ENCODE measurements at regions not wholly inside any gene's neighbourhood (a gene's known extent, or its start where the extent isn't known, plus 50 kb on each side); places are given as distances from the start of the nearest gene placed in this dataset.

DNA sequence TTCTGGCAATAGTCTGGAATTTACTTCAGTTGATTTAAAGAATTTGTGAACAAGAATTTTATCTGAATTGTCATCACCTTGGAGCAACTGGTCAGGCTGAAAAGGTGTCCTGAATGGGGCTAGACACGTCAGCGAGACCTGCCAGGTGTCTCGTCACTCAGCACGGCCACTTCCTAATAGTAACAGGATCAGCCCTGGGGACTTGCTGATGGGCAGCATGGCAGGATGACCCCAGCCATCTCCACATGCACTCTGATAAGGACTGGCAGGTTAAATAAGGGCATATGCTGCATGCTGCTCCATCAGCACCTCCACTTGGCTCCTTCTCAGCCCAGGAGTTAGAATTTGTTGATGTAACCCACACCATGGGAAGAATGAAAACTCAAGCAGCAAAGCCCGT, 224.2 kb downstream of the FOXO1 start:
- H3K4me3 ChIP-seq (ENCODE audit: low read depth, low read length): no peak overlapping the region
- no peak for DNase-seq (ENCODE audit: low read depth)
- TF ChIP-seq, protein P1, sequence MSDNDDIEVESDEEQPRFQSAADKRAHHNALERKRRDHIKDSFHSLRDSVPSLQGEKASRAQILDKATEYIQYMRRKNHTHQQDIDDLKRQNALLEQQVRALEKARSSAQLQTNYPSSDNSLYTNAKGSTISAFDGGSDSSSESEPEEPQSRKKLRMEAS (IDR thresholded peaks at IDR 0.05; ENCODE audit: low read depth, low read length): no peak

DNA sequence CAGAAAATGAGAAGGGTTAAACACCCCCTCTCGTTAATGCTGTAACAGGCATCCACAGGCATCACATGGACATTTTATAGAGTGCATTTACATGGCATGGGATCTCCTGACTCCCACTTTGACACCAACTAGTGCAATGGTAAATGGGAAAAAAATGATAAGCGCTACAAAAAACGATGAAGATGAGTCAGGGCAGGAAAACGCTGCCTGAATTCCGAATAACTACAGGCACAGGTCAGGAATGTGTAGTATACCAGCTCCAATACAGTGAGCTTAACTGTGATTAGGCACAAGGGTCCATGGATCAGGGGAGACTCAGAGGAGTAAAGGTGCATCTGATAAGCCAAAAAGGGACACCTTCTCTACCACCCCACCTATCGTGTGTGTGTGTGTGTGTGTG, 223.6 kb downstream of the FOXO1 start:
- H3K4me3 ChIP-seq (ENCODE audit: low read depth, low read length): no peak overlapping the region
- TF ChIP-seq, protein P2, sequence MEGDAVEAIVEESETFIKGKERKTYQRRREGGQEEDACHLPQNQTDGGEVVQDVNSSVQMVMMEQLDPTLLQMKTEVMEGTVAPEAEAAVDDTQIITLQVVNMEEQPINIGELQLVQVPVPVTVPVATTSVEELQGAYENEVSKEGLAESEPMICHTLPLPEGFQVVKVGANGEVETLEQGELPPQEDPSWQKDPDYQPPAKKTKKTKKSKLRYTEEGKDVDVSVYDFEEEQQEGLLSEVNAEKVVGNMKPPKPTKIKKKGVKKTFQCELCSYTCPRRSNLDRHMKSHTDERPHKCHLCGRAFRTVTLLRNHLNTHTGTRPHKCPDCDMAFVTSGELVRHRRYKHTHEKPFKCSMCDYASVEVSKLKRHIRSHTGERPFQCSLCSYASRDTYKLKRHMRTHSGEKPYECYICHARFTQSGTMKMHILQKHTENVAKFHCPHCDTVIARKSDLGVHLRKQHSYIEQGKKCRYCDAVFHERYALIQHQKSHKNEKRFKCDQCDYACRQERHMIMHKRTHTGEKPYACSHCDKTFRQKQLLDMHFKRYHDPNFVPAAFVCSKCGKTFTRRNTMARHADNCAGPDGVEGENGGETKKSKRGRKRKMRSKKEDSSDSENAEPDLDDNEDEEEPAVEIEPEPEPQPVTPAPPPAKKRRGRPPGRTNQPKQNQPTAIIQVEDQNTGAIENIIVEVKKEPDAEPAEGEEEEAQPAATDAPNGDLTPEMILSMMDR (IDR thresholded peaks at IDR 0.05; ENCODE audit: low read depth, low read length): no peak
- TF ChIP-seq, protein P1 (IDR thresholded peaks at IDR 0.05; ENCODE audit: low read depth, low read length): no peak
- TF ChIP-seq MYC (IDR thresholded peaks at IDR 0.05; ENCODE audit: low read depth, low read length) (no peak), POLR2A (IDR thresholded peaks at IDR 0.05; ENCODE audit: extremely low read depth, insufficient read length) (no peak)
- DNase-seq (ENCODE audit: low read depth): no peak

DNA sequence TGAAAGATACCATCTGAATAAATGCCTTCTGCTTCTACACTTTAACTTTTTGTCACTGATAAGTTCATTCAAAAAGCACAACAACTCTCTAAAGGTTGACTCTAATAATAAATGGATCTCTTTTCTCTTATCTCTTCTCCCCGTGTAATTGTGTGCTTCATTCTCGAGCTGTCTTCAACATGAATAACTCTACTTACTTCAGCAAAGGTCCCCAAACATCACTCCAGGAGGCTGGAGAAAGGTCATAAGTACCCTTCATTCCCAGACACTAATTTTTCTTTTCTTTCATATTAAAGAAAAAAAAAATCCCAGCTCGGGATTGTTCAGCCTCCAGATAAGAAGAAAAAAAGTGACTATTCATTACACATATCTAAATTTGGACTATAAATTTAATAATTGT, 222.2 kb downstream of the FOXO1 start:
- no peak for DNase-seq (ENCODE audit: low read depth)
- H3K4me3 ChIP-seq (ENCODE audit: low read depth, low read length): no peak overlapping the region
- TF ChIP-seq MYC (IDR thresholded peaks at IDR 0.05; ENCODE audit: low read depth, low read length) (no peak), POLR2A (IDR thresholded peaks at IDR 0.05; ENCODE audit: extremely low read depth, insufficient read length) (no peak)
- TF ChIP-seq, protein P2 (IDR thresholded peaks at IDR 0.05; ENCODE audit: low read depth, low read length): no peak
- TF ChIP-seq, protein P1 (IDR thresholded peaks at IDR 0.05; ENCODE audit: low read depth, low read length): no peak

DNA sequence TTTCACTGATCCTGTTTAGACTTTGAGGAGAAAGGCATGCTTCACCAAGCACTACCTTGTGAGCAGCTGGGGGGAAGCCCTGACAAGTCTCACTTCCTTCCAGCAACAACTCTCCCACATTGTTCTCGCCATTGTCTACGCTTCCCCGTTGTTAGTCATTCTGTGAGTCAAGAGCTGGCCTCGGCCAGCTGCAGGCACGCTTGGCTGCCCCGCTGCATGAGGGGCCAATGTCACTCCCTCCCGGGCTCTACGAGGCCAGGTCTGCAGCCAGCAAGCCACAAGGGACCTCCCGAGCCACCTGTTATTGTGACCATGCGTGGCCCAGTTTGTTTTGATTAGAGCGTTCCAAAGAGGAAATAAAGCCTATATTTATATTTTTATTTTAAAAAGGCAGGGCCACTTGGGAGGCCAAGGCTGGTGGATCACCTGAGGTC, 220.9 kb downstream of the FOXO1 start:
- TF ChIP-seq, protein P1 (IDR thresholded peaks at IDR 0.05; ENCODE audit: low read depth, low read length): peak; percentile 72
- TF ChIP-seq, protein P2 (IDR thresholded peaks at IDR 0.05; ENCODE audit: low read depth, low read length): no peak
- TF ChIP-seq MYC (IDR thresholded peaks at IDR 0.05; ENCODE audit: low read depth, low read length): peak; percentile 44; the same call in 1 of the 2 replicates
- no peak overlapping the region for H3K4me3 ChIP-seq (ENCODE audit: low read depth, low read length)
- peak; percentile 85 for DNase-seq (ENCODE audit: low read depth)

DNA sequence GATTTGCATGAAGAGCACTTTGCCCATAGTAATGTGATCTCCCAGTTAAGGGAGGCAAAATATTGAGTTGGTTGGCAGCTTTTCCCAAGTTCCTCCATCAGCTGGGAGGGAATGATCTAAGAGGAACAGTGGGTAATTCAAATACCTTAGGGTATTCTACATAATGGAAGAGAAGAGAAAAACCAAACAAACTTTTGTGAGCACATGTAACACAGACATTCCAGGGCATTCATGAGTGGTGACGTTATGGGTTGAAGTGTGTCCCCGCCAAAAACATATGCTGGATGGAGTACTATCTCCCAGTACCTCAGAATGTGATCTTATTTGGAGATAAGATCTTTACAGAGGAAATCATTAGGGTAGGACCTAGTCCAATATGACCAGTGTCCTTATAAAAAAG, 220.1 kb downstream of the FOXO1 start:
- H3K4me3 ChIP-seq (ENCODE audit: low read depth, low read length): no peak overlapping the region
- DNase-seq (ENCODE audit: low read depth): no peak
- no peak for TF ChIP-seq POLR2A (IDR thresholded peaks at IDR 0.05; ENCODE audit: extremely low read depth, insufficient read length)
- no peak for TF ChIP-seq MYC (IDR thresholded peaks at IDR 0.05; ENCODE audit: low read depth, low read length)
- TF ChIP-seq, protein P1 (IDR thresholded peaks at IDR 0.05; ENCODE audit: low read depth, low read length): no peak
- TF ChIP-seq, protein P2 (IDR thresholded peaks at IDR 0.05; ENCODE audit: low read depth, low read length): no peak

DNA sequence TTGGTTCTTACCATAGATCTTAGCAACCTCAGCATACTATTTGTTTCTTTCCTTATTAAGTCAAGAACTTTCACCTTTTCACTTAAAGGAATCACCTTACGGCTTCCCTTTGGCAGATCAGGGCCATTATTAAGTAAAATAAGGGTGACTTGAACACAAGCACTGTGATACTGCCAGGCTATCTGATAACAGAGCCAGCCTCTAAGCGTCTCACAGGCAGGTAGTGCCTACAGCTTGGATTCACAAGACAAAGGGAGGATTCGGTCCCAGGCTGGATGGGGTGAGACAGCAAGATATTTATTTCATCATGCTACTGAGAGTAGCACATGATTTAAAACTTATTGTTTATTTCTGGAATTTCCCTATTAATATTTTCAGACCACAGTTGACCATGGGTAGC, 218.6 kb downstream of the FOXO1 start:
- DNase-seq (ENCODE audit: low read depth): no peak
- TF ChIP-seq POLR2A (IDR thresholded peaks at IDR 0.05; ENCODE audit: extremely low read depth, insufficient read length) (no peak), MYC (IDR thresholded peaks at IDR 0.05; ENCODE audit: low read depth, low read length) (no peak)
- TF ChIP-seq, protein P1 (IDR thresholded peaks at IDR 0.05; ENCODE audit: low read depth, low read length): no peak
- TF ChIP-seq, protein P2 (IDR thresholded peaks at IDR 0.05; ENCODE audit: low read depth, low read length): no peak
- H3K4me3 ChIP-seq (ENCODE audit: low read depth, low read length): no peak overlapping the region

Data from NB4 (cell line).